K562 (cell line): ENCODE measurements at regions not wholly inside any gene's neighbourhood (a gene's known extent, or its start where the extent isn't known, plus 50 kb on each side); places are given as distances from the start of the nearest gene placed in this dataset.
A peak's percentile ranks its signal among the peaks of the same experiment; 100 is the strongest.

Experiments used
- CBX5 ChIP-seq: IDR thresholded peaks from 2 replicates; pipeline ENCODE4 v1.6.1; 2014; ENCODE audit warnings: low read depth, borderline replicate concordance
- ESRRB ChIP-seq: fragments of 250-450 bp; sonication (Bioruptor Pico); IDR thresholded peaks from 2 replicates; pipeline ENCODE4 v1.5.0; 2020; ENCODE audit warnings: mild to moderate bottlenecking, moderate library complexity, borderline replicate concordance
- EZH2 ChIP-seq: IDR thresholded peaks from 2 replicates; pipeline ENCODE4 v1.6.1; 2012; ENCODE audit warnings: low read depth, mild to moderate bottlenecking, inconsistent platforms, low read length, borderline replicate concordance
- HDAC6 ChIP-seq: IDR thresholded peaks from 2 replicates; pipeline ENCODE4 v1.6.1; 2012; ENCODE audit warnings: low read depth, mild to moderate bottlenecking, control low read depth, inconsistent platforms, low read length, moderate library complexity
- MAFK ChIP-seq: IDR thresholded peaks from 2 replicates; pipeline ENCODE4 v1.6.1; 2011; ENCODE audit warnings: low read length, improper control_type of control experiment
- MIER1 ChIP-seq: fragments of 450-650 bp; IDR thresholded peaks from 2 replicates; pipeline ENCODE4 v1.6.1; 2016; ENCODE audit warnings: antibody characterized with exemption, mild to moderate bottlenecking, low read depth
- PHF20 ChIP-seq: fragments of 450-650 bp; IDR thresholded peaks from 2 replicates; pipeline ENCODE4 v1.6.1; 2018; ENCODE audit not compliant: partially characterized antibody
- POLR3A ChIP-seq: IDR thresholded peaks from 2 replicates; pipeline ENCODE4 v1.6.1; 2011; ENCODE audit warnings: borderline replicate concordance, mild to moderate bottlenecking, moderate library complexity; ENCODE audit not compliant: insufficient read length, insufficient read depth; ENCODE audit errors: extremely low read depth
- SRSF9 ChIP-seq: fragments of 200-400 bp; formaldehyde crosslinking; IDR thresholded peaks from 2 replicates; pipeline ENCODE4 v1.6.1; 2017; ENCODE audit warnings: low read depth, low read length, borderline replicate concordance
- TEAD4 ChIP-seq, 2 experiments: sonication (generic) in 1 of 2; formaldehyde crosslinking in 1 of 2; IDR thresholded peaks; 2 replicates each; pipeline versions ENCODE4 v1.6.1 to v1.8.0; 2012 to 2022; ENCODE audit warnings: borderline replicate concordance in 1 of 2, inconsistent platforms in 1 of 2, low read length in 1 of 2, mild to moderate bottlenecking in 1 of 2, missing genetic modification reagents in 1 of 2
- ZBTB8A ChIP-seq: fragments of 450-650 bp; IDR thresholded peaks from 2 replicates; pipeline ENCODE4 v1.6.1; 2018; ENCODE audit warnings: mild to moderate bottlenecking, moderate library complexity; ENCODE audit not compliant: partially characterized antibody
- ZNF324 ChIP-seq: fragments of 250-450 bp; sonication (Bioruptor Pico); IDR thresholded peaks from 2 replicates; pipeline ENCODE4 v1.4.0; 2020; ENCODE audit warnings: mild to moderate bottlenecking
- ZNF57 ChIP-seq: fragments of 450-650 bp; formaldehyde crosslinking; IDR thresholded peaks from 2 replicates; pipeline ENCODE4 v1.4.0; 2020; ENCODE audit warnings: mild to moderate bottlenecking, moderate library complexity
- ZNF584 ChIP-seq: fragments of 200-800 bp; sonication (Bioruptor generic); IDR thresholded peaks from 2 replicates; pipeline ENCODE4 v1.6.1; 2016; ENCODE audit warnings: low read depth, mild to moderate bottlenecking, missing genetic modification characterization, missing compliant biosample characterization
- ZNF586 ChIP-seq: fragments of 450-650 bp; formaldehyde crosslinking; conservative IDR thresholded peaks from 2 replicates; pipeline ENCODE4 v1.4.0; 2020; ENCODE audit warnings: mild to moderate bottlenecking, moderate library complexity
- ZNF695 ChIP-seq: fragments of 450-650 bp; formaldehyde crosslinking; IDR thresholded peaks from 2 replicates; pipeline ENCODE4 v1.4.0; 2020; ENCODE audit warnings: mild to moderate bottlenecking, moderate library complexity
- TF ChIP-seq, protein P1 (sequence below): fragments of 450-650 bp; conservative IDR thresholded peaks from 2 replicates; pipeline ENCODE4 v1.6.1; 2016; ENCODE audit warnings: missing genetic modification characterization, low read depth, mild to moderate bottlenecking, control low read depth, missing compliant biosample characterization
- TF ChIP-seq, protein P2 (sequence below), 2 experiments: fragments of 450-650 bp; IDR thresholded peaks; 2 replicates each; pipeline ENCODE4 v1.6.1; 2016; ENCODE audit warnings: mild to moderate bottlenecking in 2 of 2, borderline replicate concordance in 1 of 2, low read depth in 1 of 2, moderate library complexity in 1 of 2

DNA sequence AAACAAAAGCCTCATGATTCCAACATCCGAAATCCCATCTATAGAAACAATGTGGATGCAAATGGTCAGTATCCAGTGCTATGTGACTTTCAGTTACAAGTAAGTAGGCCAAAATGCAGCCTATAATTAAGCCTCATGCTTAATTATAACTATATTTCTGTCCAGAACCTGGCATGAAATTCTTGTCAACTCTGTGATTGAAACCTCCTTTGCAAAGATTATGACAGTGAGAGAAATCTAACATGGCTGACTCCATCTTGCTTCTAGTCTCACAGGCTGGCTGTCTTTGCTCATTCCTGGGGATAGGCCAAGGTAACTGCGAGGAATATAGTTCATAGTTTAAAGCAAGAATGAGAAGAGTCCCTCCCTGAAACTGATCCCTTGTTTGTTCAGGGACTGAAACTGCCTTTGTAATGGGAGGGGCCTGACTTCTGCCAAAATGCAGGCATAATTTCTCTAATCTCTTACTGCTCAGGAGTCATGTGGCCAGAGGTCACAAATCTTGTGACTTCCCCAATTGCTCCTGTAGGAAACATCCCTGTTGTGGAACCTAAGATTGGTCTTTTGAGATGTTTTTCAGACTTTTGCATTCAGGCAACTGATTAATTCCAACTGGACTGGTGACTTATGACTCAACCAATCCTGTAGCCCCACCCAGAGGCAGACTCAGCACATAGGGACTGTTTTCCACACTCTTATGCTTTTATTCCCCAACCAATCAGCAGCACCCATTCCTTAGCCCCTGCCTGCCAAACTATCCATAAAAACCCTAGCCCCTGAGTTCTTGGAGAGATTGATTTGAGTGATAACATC, 84.5 kb upstream of the TLK1 start (continued):
- TF ChIP-seq, protein P1, sequence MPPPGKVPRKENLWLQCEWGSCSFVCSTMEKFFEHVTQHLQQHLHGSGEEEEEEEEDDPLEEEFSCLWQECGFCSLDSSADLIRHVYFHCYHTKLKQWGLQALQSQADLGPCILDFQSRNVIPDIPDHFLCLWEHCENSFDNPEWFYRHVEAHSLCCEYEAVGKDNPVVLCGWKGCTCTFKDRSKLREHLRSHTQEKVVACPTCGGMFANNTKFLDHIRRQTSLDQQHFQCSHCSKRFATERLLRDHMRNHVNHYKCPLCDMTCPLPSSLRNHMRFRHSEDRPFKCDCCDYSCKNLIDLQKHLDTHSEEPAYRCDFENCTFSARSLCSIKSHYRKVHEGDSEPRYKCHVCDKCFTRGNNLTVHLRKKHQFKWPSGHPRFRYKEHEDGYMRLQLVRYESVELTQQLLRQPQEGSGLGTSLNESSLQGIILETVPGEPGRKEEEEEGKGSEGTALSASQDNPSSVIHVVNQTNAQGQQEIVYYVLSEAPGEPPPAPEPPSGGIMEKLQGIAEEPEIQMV (tag): peak; percentile 88
- TF ChIP-seq ZNF586 (no peak), MIER1 (no peak), EZH2 (no peak), PHF20 (no peak), ZNF584 (CRISPR knock-in tag) (peak; percentile 51; the same call in 1 of the 2 replicates), ESRRB (no peak), TEAD4 (IDR thresholded peaks at IDR 0.05; ENCODE audit: low read length) (no peak), TEAD4 (CRISPR knock-in tag; IDR thresholded peaks at IDR 0.05; ENCODE audit: borderline replicate concordance) (no peak), POLR3A (no peak), ZBTB8A (no peak), SRSF9 (no peak), ZNF695 (no peak), ZNF324 (CRISPR knock-in tag) (no peak), MAFK (no peak), CBX5 (peak; percentile 86), HDAC6 (no peak), ZNF57 (CRISPR knock-in tag) (no peak)
- TF ChIP-seq, protein P2, sequence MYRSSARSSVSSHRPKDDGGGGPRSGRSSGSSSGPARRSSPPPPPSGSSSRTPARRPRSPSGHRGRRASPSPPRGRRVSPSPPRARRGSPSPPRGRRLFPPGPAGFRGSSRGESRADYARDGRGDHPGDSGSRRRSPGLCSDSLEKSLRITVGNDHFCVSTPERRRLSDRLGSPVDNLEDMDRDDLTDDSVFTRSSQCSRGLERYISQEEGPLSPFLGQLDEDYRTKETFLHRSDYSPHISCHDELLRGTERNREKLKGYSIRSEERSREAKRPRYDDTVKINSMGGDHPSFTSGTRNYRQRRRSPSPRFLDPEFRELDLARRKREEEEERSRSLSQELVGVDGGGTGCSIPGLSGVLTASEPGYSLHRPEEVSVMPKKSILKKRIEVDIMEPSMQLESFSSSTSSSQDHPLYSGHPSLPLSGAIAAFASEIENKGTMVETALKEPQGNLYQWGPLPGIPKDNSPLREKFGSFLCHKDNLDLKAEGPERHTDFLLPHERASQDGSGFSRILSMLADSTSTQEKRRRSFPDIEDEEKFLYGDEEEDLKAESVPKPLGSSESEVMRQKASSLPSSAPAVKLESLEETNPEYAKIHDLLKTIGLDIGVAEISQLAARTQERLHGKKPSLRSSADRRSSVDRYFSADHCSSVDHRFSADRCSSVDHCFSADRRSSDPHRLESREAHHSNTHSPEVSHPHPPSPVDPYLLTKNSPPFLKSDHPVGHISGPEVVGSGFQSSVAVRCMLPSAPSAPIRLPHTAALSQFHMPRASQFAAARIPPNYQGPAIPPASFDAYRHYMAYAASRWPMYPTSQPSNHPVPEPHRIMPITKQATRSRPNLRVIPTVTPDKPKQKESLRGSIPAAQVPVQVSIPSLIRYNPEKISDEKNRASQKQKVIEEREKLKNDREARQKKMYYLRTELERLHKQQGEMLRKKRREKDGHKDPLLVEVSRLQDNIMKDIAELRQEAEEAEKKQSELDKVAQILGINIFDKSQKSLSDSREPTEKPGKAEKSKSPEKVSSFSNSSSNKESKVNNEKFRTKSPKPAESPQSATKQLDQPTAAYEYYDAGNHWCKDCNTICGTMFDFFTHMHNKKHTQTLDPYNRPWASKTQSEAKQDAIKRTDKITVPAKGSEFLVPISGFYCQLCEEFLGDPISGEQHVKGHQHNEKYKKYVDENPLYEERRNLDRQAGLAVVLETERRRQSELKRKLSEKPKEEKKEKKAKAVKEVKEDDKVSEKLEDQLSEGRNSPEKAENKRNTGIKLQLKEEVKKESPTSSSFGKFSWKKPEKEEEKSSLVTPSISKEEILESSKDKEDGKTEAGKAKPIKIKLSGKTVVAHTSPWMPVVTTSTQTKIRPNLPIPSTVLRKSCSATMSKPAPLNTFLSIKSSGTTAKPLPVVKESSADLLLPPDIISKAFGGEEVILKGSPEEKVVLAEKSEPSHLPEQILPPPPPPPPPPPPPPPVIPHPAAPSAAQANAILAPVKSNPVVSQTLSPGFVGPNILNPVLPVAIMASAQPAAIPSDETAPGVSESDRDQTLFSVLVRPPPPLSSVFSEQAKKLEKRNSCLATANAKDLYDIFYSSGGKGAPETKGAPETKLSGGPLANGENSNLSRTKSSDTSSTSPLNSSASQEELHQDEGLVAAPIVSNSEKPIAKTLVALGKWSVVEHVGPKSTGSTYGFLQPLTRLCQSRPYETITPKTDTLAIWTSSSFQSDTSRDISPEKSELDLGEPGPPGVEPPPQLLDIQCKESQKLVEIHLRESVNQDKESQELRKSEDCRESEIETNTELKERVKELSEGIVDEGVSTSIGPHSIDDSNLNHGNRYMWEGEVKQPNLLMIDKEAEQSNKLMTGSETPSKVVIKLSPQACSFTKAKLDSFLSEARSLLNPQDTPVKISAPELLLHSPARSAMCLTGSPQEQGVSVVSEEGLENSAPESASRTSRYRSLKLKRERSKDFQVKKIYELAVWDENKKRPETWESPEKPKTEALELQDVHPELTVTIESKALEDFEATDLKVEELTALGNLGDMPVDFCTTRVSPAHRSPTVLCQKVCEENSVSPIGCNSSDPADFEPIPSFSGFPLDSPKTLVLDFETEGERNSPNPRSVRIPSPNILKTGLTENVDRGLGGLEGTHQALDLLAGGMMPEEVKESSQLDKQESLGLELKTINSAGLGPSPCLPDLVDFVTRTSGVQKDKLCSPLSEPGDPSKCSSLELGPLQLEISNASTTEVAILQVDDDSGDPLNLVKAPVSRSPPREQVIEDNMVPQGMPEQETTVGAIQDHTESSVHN (IDR thresholded peaks at IDR 0.05; ENCODE audit: borderline replicate concordance in 1 of 2, low read depth in 1 of 2): no peak; a peak in 1 of 4 replicates
